OCI-LY7 (cell line): ENCODE measurements at regions not wholly inside any gene's neighbourhood (a gene's known extent, or its start where the extent isn't known, plus 50 kb on each side); places are given as distances from the start of the nearest gene placed in this dataset. TPM values are rescaled to one million over a fixed set of nuclear protein-coding genes. Genes with fewer than 3 reads are reported as not detected.

ENCODE experiments used
- microRNA-seq: library from miRNA; unstranded; fragments of <30 nt; microRNA quantifications from one replicate; pipeline ENCODE4 v1.2.0, GENCODE V29; 2022; ENCODE audit warnings: borderline replicate concordance
- small RNA-seq: library from RNA; depleted of rRNA; stranded (forward); fragments of <200 nt; gene quantifications from one replicate; pipeline ENCODE3, GENCODE V24; 2014

Small RNAs in the stretch of these regions (microRNA-seq; reads per million reads assigned to microRNA genes)
- gene MIR548I2 = not detected

Small RNAs in the stretch of these regions (small RNA-seq; reads per million reads assigned to genes)
- not detected for gene MIR548I2
- gene RF00017 = not detected
- gene SNRPCP13 = not detected
